GM12874 (cell line): ENCODE measurements at regions not wholly inside any gene's neighbourhood (a gene's known extent, or its start where the extent isn't known, plus 50 kb on each side); places are given as distances from the start of the nearest gene placed in this dataset.

Experiments used
- CTCF ChIP-seq: IDR thresholded peaks from 2 replicates; pipeline ENCODE4 v1.5.1; 2011; ENCODE audit warnings: low read depth, mild to moderate bottlenecking, control low read depth, low read length, moderate library complexity; ENCODE audit not compliant: insufficient read depth

- TF ChIP-seq CTCF: no peak
Observed at GRCh38 chr2:16124881-16125613, 184.7 kb downstream of the MYCN start.

GRCh38 chr2:16123856-16124780 lies 183.8 kb downstream of the MYCN start:
- TF ChIP-seq CTCF: no peak

- TF ChIP-seq CTCF: no peak
Observed at GRCh38 chr2:16123421-16123820, 183.1 kb downstream of the MYCN start.

- no peak for TF ChIP-seq CTCF
Observed at GRCh38 chr2:16122556-16122955, 182.2 kb downstream of the MYCN start.

GRCh38 chr2:16121986-16122390 lies 181.6 kb downstream of the MYCN start:
- TF ChIP-seq CTCF: no peak

- TF ChIP-seq CTCF: no peak
Observed at GRCh38 chr2:16121231-16121985, 181.1 kb downstream of the MYCN start.
